Suprapubic skin (tissue), 4 donors: ENCODE measurements at regions not wholly inside any gene's neighbourhood (a gene's known extent, or its start where the extent isn't known, plus 50 kb on each side); places are given as distances from the start of the nearest gene placed in this dataset.

Source experiments
- DNase-seq, 2 donors: peaks; one replicate each; pipeline ENCODE4 v3.0.0-alpha.2; 2019; ENCODE audit warnings: low spot score in 2 of 2
- H3K27ac ChIP-seq: fragments of 200-600 bp; sonication (generic); one replicate; pipeline ENCODE4 v1.5.1; 2019
- H3K27me3 ChIP-seq: fragments of 200-600 bp; sonication (generic); one replicate; pipeline ENCODE4 v1.5.1; 2019
- H3K36me3 ChIP-seq: fragments of 200-600 bp; sonication (generic); one replicate; pipeline ENCODE4 v1.5.1; 2019
- H3K4me1 ChIP-seq: fragments of 200-600 bp; sonication (generic); one replicate; pipeline ENCODE4 v1.5.1; 2019
- H3K4me3 ChIP-seq: fragments of 200-600 bp; sonication (generic); one replicate; pipeline ENCODE4 v1.5.1; 2019; ENCODE audit warnings: mild to moderate bottlenecking
- H3K9me3 ChIP-seq: fragments of 200-600 bp; sonication (generic); one replicate; pipeline ENCODE4 v1.5.1; 2019
- EP300 ChIP-seq: sonication (generic); formaldehyde crosslinking; IDR thresholded peaks from one replicate; pipeline ENCODE4 v1.6.1; 2017; ENCODE audit warnings: antibody characterized with exemption
- POLR2A ChIP-seq, 2 donors: fragments of 450-650 bp; IDR thresholded peaks; one replicate each; pipeline ENCODE4 v1.6.1; 2017; ENCODE audit warnings: antibody characterized with exemption in 2 of 2, mild to moderate bottlenecking in 2 of 2, moderate library complexity in 2 of 2
- POLR2AphosphoS5 ChIP-seq, 3 donors: sonication (generic); formaldehyde crosslinking; IDR thresholded peaks; one replicate each; pipeline ENCODE4 v1.6.1; 2017; ENCODE audit warnings: antibody characterized with exemption in 3 of 3
- WGBS: methylation state at CpG from one replicate; pipeline ENCODE4 v1.1.5; 2018; 5-methylcytosine and 5-hydroxymethylcytosine counted together
- TF ChIP-seq, protein P1 (sequence below), 2 donors: fragments of 200-600 bp in 1 of 2; fragments of 450-650 bp in 1 of 2; sonication (generic) in 1 of 2; IDR thresholded peaks; one replicate each; pipeline ENCODE4 v1.5.1; 2016 to 2019; ENCODE audit warnings: antibody characterized with exemption in 2 of 2, mild to moderate bottlenecking in 1 of 2, moderate library complexity in 1 of 2

DNA sequence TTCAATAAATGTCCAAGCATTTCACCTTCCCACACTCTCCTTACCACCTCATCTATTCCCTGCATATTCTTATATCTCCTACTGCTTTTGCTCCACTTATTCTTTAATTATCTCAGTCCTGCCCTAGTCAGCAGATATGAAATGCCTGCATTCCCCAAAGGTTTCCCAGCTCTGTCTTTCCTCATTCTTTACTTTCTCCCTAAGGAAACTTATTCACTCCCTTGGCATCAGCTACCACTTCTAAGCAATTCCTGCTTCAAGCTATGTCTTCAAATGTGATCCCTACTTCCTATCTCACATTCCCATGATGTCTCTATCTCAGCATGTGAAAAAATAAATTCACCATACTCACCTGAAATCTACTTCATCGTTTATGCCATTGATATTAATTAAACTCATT is 111.8 kb downstream of the CAPZA3 start:
- Histone ChIP-seq H3K9me3 (no peaks in the 10 kb centered on the region), H3K27ac (no peak overlapping the region), H3K27me3 (no peaks in the 10 kb centered on the region), H3K4me3 (no peak overlapping the region), H3K4me1 (no peaks in the 10 kb centered on the region), H3K36me3 (no peaks in the 10 kb centered on the region)
- WGBS, result 76% methylated on average over 1 of the region's 1 CpG
- TF ChIP-seq POLR2AphosphoS5 (IDR thresholded peaks at IDR 0.05) (no peak), EP300 (no peak), POLR2A (IDR thresholded peaks at IDR 0.05) (no peak)
- TF ChIP-seq, protein P1, sequence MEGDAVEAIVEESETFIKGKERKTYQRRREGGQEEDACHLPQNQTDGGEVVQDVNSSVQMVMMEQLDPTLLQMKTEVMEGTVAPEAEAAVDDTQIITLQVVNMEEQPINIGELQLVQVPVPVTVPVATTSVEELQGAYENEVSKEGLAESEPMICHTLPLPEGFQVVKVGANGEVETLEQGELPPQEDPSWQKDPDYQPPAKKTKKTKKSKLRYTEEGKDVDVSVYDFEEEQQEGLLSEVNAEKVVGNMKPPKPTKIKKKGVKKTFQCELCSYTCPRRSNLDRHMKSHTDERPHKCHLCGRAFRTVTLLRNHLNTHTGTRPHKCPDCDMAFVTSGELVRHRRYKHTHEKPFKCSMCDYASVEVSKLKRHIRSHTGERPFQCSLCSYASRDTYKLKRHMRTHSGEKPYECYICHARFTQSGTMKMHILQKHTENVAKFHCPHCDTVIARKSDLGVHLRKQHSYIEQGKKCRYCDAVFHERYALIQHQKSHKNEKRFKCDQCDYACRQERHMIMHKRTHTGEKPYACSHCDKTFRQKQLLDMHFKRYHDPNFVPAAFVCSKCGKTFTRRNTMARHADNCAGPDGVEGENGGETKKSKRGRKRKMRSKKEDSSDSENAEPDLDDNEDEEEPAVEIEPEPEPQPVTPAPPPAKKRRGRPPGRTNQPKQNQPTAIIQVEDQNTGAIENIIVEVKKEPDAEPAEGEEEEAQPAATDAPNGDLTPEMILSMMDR (IDR thresholded peaks at IDR 0.05), result no peak
- no peak for DNase-seq

DNA sequence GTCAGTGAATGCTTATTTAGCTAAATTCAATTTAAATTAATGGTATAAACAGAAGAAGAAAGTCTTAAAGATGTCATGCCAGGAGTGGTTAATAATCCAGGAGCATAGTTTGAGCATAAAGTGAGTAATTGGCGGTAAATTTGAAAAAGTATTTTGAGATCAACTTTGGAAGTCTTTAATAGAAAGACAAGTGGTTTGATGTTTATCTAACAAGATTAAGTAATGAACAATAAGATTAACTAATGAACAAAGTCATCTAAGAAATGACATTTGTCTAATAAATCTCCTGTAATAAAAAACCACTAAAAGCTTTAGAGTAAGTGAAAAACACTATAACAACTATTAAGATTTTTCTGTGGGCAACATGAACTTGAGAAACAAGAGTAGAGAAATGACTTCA is 112.8 kb downstream of the CAPZA3 start:
- Histone ChIP-seq H3K27me3 (no peaks in the 10 kb centered on the region), H3K36me3 (no peaks in the 10 kb centered on the region), H3K4me1 (no peaks in the 10 kb centered on the region), H3K27ac (no peak overlapping the region), H3K4me3 (no peak overlapping the region), H3K9me3 (no peaks in the 10 kb centered on the region)
- TF ChIP-seq, protein P1 (IDR thresholded peaks at IDR 0.05), result no peak
- no peak for TF ChIP-seq POLR2AphosphoS5 (IDR thresholded peaks at IDR 0.05)
- no peak for TF ChIP-seq EP300
- no peak for TF ChIP-seq POLR2A (IDR thresholded peaks at IDR 0.05)
- no peak for DNase-seq
- 100% methylated on average over 1 of the region's 1 CpG for WGBS

DNA sequence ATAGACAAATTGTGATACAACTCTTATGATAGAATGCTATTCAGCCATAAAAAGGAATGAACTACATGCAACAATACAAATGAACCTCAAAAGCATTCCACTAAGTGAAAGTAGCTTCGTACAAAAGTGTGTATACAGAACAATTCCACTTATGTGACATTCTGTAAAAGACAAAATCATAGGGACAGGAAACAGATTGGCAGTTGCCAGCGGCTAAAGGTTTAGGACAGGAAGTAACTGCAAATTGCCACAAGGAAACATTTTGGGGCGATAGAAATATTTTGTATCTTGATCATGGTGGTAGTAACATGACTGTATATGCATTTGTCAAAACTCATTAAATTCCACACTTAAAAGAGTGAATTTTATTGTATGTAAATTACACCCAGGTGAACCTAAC is 113.4 kb downstream of the CAPZA3 start:
- Histone ChIP-seq H3K27ac (no peak overlapping the region), H3K36me3 (no peaks in the 10 kb centered on the region), H3K4me3 (no peak overlapping the region), H3K9me3 (no peaks in the 10 kb centered on the region), H3K4me1 (no peaks in the 10 kb centered on the region), H3K27me3 (no peaks in the 10 kb centered on the region)
- DNase-seq, result no peak
- no peak for TF ChIP-seq EP300
- TF ChIP-seq, protein P1 (IDR thresholded peaks at IDR 0.05), result no peak
- no peak for TF ChIP-seq POLR2A (IDR thresholded peaks at IDR 0.05)
- no peak for TF ChIP-seq POLR2AphosphoS5 (IDR thresholded peaks at IDR 0.05)
- WGBS, result 68% methylated on average over 3 of the region's 3 CpGs

DNA sequence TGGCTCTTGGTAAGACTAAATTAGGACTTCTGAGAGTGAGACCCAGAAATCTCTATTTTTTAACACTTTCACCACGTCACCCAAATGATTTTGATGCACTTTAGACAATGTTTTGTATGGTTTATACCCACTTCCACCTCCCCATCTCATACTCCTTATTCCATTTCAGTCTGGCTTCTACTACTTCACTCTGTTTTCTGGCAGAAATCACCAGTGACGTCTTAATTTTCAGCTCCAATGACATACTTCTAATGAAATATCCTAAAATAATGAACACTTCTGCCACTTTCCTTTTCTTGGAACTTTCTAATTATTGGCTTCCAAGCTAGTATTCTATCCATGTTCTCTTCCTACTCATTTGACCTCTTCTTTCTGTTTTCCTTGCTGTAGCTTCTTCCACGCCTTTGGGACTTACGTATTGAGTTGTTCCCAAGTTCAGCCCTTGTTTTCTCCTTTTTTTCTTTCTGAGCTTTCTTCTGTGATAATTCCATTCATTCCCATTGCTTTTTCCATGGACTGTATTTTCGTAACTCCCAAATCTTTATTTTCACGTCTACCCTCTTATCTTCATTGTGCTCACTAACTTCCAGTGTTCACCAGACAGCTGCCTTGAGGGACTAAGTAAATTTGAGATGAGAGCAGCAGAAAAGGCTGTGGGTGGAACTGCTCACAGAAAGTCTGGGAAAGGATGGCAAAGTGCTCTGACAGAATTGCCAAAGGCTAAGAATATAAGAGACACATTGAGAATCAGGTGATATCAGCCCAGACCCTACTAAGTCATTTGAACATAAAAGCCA is 115.8 kb downstream of the CAPZA3 start:
- DNase-seq, result no peak
- no peaks in the 10 kb centered on the region for H3K36me3 ChIP-seq
- H3K4me1 ChIP-seq, result no peaks in the 10 kb centered on the region
- no peaks in the 10 kb centered on the region for H3K9me3 ChIP-seq
- no peaks in the 10 kb centered on the region for H3K27me3 ChIP-seq
- no peak overlapping the region for H3K4me3 ChIP-seq
- H3K27ac ChIP-seq, result no peak overlapping the region
- TF ChIP-seq EP300, result no peak
- no peak for TF ChIP-seq POLR2AphosphoS5 (IDR thresholded peaks at IDR 0.05)
- no peak for TF ChIP-seq POLR2A (IDR thresholded peaks at IDR 0.05)
- TF ChIP-seq, protein P1 (IDR thresholded peaks at IDR 0.05), result no peak
- 90% methylated on average over 6 of the region's 6 CpGs for WGBS

DNA sequence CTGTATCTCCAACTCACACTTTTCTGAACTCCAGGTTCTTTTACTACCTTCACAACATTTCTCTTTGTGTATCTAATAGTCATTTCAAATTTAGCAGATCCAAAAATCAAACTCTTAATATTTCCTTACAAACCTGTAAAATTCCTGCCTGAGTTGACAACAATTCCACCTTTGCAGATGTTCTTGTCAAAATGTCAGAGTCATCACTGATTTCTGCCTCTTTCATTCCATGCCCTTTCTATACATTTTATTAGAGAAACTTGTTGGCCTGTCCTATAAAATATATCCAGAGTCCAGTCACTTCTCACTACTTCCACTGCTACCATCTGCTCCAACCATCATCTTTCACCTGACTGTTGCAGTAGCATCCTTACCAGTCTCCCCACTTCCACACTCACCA is 119.7 kb downstream of the CAPZA3 start:
- H3K27me3 ChIP-seq, result no peaks in the 10 kb centered on the region
- no peaks in the 10 kb centered on the region for H3K4me1 ChIP-seq
- no peak for DNase-seq
- no peak overlapping the region for H3K27ac ChIP-seq
- H3K9me3 ChIP-seq, result no peaks in the 10 kb centered on the region
- no peaks in the 10 kb centered on the region for H3K36me3 ChIP-seq
- H3K4me3 ChIP-seq, result no peak overlapping the region
- TF ChIP-seq POLR2AphosphoS5 (IDR thresholded peaks at IDR 0.05) (no peak), EP300 (no peak), POLR2A (IDR thresholded peaks at IDR 0.05) (no peak)
- TF ChIP-seq, protein P1 (IDR thresholded peaks at IDR 0.05), result no peak
